GM12875 (cell line): ENCODE measurements at regions not wholly inside any gene's neighbourhood (a gene's known extent, or its start where the extent isn't known, plus 50 kb on each side); places are given as distances from the start of the nearest gene placed in this dataset.

Source experiments
- H3K4me3 ChIP-seq: one replicate; pipeline ENCODE4 v1.5.1; 2011; ENCODE audit warnings: low read depth, low read length, control low read depth
- TF ChIP-seq, protein P1 (sequence below): IDR thresholded peaks from 2 replicates; pipeline ENCODE4 v1.5.1; 2011; ENCODE audit warnings: low read depth, mild to moderate bottlenecking, control low read depth, inconsistent platforms, low read length, moderate library complexity, borderline replicate concordance; ENCODE audit not compliant: insufficient read depth

GRCh38 chr9:87350915-87351314 lies 146.8 kb upstream of the DAPK1 start:
- no peak overlapping the region for H3K4me3 ChIP-seq
- TF ChIP-seq, protein P1, sequence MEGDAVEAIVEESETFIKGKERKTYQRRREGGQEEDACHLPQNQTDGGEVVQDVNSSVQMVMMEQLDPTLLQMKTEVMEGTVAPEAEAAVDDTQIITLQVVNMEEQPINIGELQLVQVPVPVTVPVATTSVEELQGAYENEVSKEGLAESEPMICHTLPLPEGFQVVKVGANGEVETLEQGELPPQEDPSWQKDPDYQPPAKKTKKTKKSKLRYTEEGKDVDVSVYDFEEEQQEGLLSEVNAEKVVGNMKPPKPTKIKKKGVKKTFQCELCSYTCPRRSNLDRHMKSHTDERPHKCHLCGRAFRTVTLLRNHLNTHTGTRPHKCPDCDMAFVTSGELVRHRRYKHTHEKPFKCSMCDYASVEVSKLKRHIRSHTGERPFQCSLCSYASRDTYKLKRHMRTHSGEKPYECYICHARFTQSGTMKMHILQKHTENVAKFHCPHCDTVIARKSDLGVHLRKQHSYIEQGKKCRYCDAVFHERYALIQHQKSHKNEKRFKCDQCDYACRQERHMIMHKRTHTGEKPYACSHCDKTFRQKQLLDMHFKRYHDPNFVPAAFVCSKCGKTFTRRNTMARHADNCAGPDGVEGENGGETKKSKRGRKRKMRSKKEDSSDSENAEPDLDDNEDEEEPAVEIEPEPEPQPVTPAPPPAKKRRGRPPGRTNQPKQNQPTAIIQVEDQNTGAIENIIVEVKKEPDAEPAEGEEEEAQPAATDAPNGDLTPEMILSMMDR: no peak

DNA sequence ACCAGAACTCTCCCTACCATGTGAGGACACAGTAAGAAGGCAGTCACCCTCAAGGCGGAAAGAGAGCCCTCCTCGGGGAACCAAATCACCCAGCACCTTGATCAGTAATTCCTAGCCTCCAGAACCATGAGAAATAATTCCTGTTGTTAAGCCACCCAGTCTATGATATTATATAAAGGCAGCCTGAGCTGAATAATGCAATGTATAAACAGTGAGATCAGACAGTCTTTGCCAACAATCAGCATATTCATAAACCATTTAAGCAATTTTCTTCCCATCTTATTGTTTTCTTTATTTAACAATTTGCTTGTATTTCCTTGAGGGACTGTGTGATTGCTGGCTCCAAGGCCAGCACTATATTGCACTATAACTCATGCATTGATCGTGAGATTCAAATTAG lies 144.4 kb upstream of the DAPK1 start:
- no peak overlapping the region for H3K4me3 ChIP-seq
- TF ChIP-seq, protein P1: no peak

- H3K4me3 ChIP-seq: no peak overlapping the region
- TF ChIP-seq, protein P1: no peak
Observed at GRCh38 chr9:87354147-87354546, 143.5 kb upstream of the DAPK1 start.

- H3K4me3 ChIP-seq: no peak overlapping the region
- TF ChIP-seq, protein P1: no peak
Observed at GRCh38 chr9:87357600-87357999, 140.1 kb upstream of the DAPK1 start.

DNA sequence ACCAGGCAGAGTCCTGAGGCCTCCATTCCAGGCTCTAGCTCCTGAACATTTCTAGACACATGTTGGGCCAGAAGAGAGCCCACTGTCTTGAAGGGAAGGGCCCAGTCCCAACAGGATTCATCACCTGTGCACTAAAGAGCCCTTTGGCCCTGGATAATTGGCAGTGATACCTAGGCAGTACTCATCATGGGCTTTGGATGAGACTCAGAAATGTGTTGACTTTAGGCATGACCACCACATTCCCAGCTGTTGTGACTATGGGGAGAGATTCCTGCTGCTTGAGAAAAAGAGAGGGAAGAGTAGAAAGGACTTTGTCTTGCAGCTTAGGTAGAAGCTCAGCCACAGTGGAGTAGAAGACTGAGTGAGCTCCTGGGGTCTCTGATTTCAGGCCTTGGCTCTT lies 138.4 kb upstream of the DAPK1 start:
- H3K4me3 ChIP-seq: no peak overlapping the region
- TF ChIP-seq, protein P1: no peak

DNA sequence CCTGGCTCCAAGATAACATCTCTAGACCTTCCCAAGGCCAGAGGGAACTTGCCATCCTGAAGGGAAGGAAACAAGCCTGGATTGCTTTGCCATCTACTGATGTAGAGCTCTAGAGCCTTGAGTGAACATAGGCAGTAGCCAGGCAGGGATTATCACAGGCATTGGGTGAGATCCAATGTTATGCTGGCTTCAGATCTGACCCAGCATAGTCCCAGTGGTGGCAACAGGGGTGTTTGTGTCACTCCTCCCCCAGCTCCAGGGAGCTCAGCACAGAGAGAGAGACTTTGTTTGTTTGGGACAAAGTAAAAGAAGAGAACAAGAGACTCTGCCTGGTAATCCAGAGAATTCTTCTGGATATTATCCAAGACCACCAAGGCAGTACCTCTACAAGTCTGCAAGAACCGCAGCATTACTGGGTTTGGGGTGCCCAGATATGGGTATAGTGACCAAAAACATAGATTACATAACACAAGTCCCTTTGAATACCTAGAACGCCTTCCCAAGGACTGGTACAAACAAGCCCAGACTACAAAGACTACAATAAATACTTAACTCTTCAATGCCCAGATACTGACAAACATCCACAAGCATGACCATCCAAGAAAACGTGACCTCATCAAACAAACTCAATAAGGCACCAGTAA lies 137.6 kb upstream of the DAPK1 start:
- TF ChIP-seq, protein P1: no peak
- H3K4me3 ChIP-seq: no peak overlapping the region

GRCh38 chr9:87370049-87370685 lies 127.5 kb upstream of the DAPK1 start:
- TF ChIP-seq, protein P1: no peak
- no peak overlapping the region for H3K4me3 ChIP-seq
